ENCODE measurements at regions not wholly inside any gene's neighbourhood (a gene's known extent, or its start where the extent isn't known, plus 50 kb on each side); places are given as distances from the start of the nearest gene placed in this dataset.

- TF ChIP-seq EP300 (IDR thresholded peaks at IDR 0.05) = no peak
- no peak for TF ChIP-seq POLR2AphosphoS5 (IDR thresholded peaks at IDR 0.05)
Measured at GRCh38 chr2:228268756-228269155, 87.3 kb upstream of the SPHKAP start.

All from sigmoid colon (tissue), 4 donors.